ACC112 (cell line): ENCODE measurements at regions not wholly inside any gene's neighbourhood (a gene's known extent, or its start where the extent isn't known, plus 50 kb on each side); places are given as distances from the start of the nearest gene placed in this dataset.

Source experiments
- H2AFZ ChIP-seq: fragments of 200-600 bp; sonication (generic); one replicate; pipeline ENCODE4 v1.6.0; 2017; ENCODE audit warnings: antibody characterized with exemption, low read length; ENCODE audit not compliant: unreplicated experiment
- H3K27ac ChIP-seq: fragments of 200-600 bp; sonication (generic); 2 replicates; pipeline ENCODE4 v1.5.1; 2014; ENCODE audit warnings: low read depth, mild to moderate bottlenecking, antibody characterized with exemption, low read length, moderate library complexity
- H3K27me3 ChIP-seq: fragments of 200-600 bp; sonication (generic); 2 replicates; pipeline ENCODE4 v1.6.1; 2014; ENCODE audit warnings: mild to moderate bottlenecking, antibody characterized with exemption, low read length, moderate library complexity, mixed read lengths; ENCODE audit not compliant: insufficient read depth
- H3K36me3 ChIP-seq: fragments of 200-600 bp; sonication (generic); 2 replicates; pipeline ENCODE4 v1.6.1; 2016; ENCODE audit warnings: mild to moderate bottlenecking, antibody characterized with exemption, low read length, moderate library complexity, mixed read lengths; ENCODE audit not compliant: insufficient read depth
- H3K4me1 ChIP-seq: fragments of 200-600 bp; sonication (generic); one replicate; pipeline ENCODE4 v1.6.1; 2016; ENCODE audit warnings: low read length, mixed read lengths; ENCODE audit not compliant: insufficient read depth, unreplicated experiment, control insufficient read depth
- H3K4me3 ChIP-seq: fragments of 200-600 bp; sonication (generic); 2 replicates; pipeline ENCODE4 v1.5.1; 2014; ENCODE audit warnings: mild to moderate bottlenecking, low read depth, low read length
- H3K79me2 ChIP-seq: fragments of 200-600 bp; sonication (generic); one replicate; pipeline ENCODE4 v1.6.0; 2016; ENCODE audit warnings: low read length; ENCODE audit not compliant: control insufficient read depth, unreplicated experiment, insufficient read depth

GRCh38 chr5:16013334-16014065 lies 166.1 kb downstream of the MARCHF11 start:
- Histone ChIP-seq H3K4me3 (no peak overlapping the region), H3K4me1 (no peaks in the 10 kb centered on the region), H3K36me3 (no peaks in the 10 kb centered on the region), H3K79me2 (no peaks in the 10 kb centered on the region), H2AFZ (no peak overlapping the region), H3K27ac (no peak overlapping the region), H3K27me3 (peaks cover 24% of the 10 kb centered on the region; the same call in 1 of the 2 replicates)

GRCh38 chr5:16009256-16009655 lies 170.3 kb downstream of the MARCHF11 start:
- Histone ChIP-seq H3K4me3 (no peak overlapping the region), H2AFZ (no peak overlapping the region)

GRCh38 chr5:16007750-16008415 lies 171.7 kb downstream of the MARCHF11 start:
- Histone ChIP-seq H2AFZ (no peak overlapping the region), H3K27ac (no peak overlapping the region), H3K27me3 (peaks cover 18% of the 10 kb centered on the region), H3K4me1 (no peaks in the 10 kb centered on the region), H3K4me3 (no peak overlapping the region), H3K36me3 (no peaks in the 10 kb centered on the region), H3K79me2 (no peaks in the 10 kb centered on the region)

More at GRCh38 chr5:16009256-16009655, 170.3 kb downstream of the MARCHF11 start:
- H3K27ac ChIP-seq = no peak overlapping the region
- H3K4me1 ChIP-seq = no peaks in the 10 kb centered on the region
- H3K36me3 ChIP-seq = no peaks in the 10 kb centered on the region
- H3K27me3 ChIP-seq = peaks cover 18% of the 10 kb centered on the region
- H3K79me2 ChIP-seq = no peaks in the 10 kb centered on the region

- no peak overlapping the region for H3K27ac ChIP-seq
- H3K79me2 ChIP-seq = no peaks in the 10 kb centered on the region
- H2AFZ ChIP-seq = no peak overlapping the region
- H3K4me3 ChIP-seq = no peak overlapping the region
- H3K27me3 ChIP-seq = peaks cover 40% of the 10 kb centered on the region
- H3K4me1 ChIP-seq = no peaks in the 10 kb centered on the region
- no peaks in the 10 kb centered on the region for H3K36me3 ChIP-seq
Observed at GRCh38 chr5:16005225-16005624, 174.4 kb downstream of the MARCHF11 start.

GRCh38 chr5:16000056-16000455 lies 179.5 kb downstream of the MARCHF11 start:
- peaks cover 65% of the 10 kb centered on the region for H3K27me3 ChIP-seq
- no peak overlapping the region for H3K27ac ChIP-seq
- no peak overlapping the region for H2AFZ ChIP-seq
- H3K4me3 ChIP-seq = no peak overlapping the region
- H3K4me1 ChIP-seq = no peaks in the 10 kb centered on the region
- H3K79me2 ChIP-seq = no peaks in the 10 kb centered on the region
- no peaks in the 10 kb centered on the region for H3K36me3 ChIP-seq

GRCh38 chr5:15995341-15996052 lies 184.1 kb downstream of the MARCHF11 start:
- H3K36me3 ChIP-seq = no peaks in the 10 kb centered on the region
- peaks cover 36% of the 10 kb centered on the region for H3K27me3 ChIP-seq
- no peak overlapping the region for H3K4me3 ChIP-seq
- H3K79me2 ChIP-seq = no peaks in the 10 kb centered on the region
- peaks cover 15% of the 10 kb centered on the region for H3K4me1 ChIP-seq
- H2AFZ ChIP-seq = no peak overlapping the region
- no peak overlapping the region for H3K27ac ChIP-seq

- Histone ChIP-seq H3K27ac (no peak overlapping the region), H3K4me3 (no peak overlapping the region), H3K79me2 (no peaks in the 10 kb centered on the region), H3K27me3 (peaks cover 20% of the 10 kb centered on the region), H3K36me3 (no peaks in the 10 kb centered on the region), H2AFZ (no peak overlapping the region), H3K4me1 (peaks cover 15% of the 10 kb centered on the region)
Observed at GRCh38 chr5:15993919-15994318, 185.7 kb downstream of the MARCHF11 start.

GRCh38 chr5:15993334-15993733 lies 186.3 kb downstream of the MARCHF11 start:
- Histone ChIP-seq H2AFZ (no peak overlapping the region), H3K79me2 (no peaks in the 10 kb centered on the region), H3K4me1 (peaks cover 15% of the 10 kb centered on the region), H3K27me3 (peaks cover 14% of the 10 kb centered on the region; the same call in 1 of the 2 replicates), H3K27ac (peak overlapping the region; percentile 69), H3K36me3 (no peaks in the 10 kb centered on the region), H3K4me3 (peak overlapping the region; percentile 46; the same call in 1 of the 2 replicates)

GRCh38 chr5:15992918-15993317 lies 186.7 kb downstream of the MARCHF11 start:
- Histone ChIP-seq H3K79me2 (no peaks in the 10 kb centered on the region), H3K4me1 (peaks cover 15% of the 10 kb centered on the region), H3K36me3 (no peaks in the 10 kb centered on the region), H3K27me3 (peaks cover 10% of the 10 kb centered on the region; the same call in 1 of the 2 replicates), H3K4me3 (peak overlapping the region; percentile 46; the same call in 1 of the 2 replicates), H3K27ac (peak overlapping the region; percentile 69), H2AFZ (no peak overlapping the region)

GRCh38 chr5:15991586-15991985 lies 188.0 kb downstream of the MARCHF11 start:
- Histone ChIP-seq H3K27ac (no peak overlapping the region), H3K27me3 (0 out of 2 replicates have a peak, but pooled peaks cover under 1% of the 10 kb centered on the region), H2AFZ (no peak overlapping the region), H3K79me2 (no peaks in the 10 kb centered on the region), H3K4me1 (peaks cover 15% of the 10 kb centered on the region), H3K36me3 (no peaks in the 10 kb centered on the region), H3K4me3 (no peak overlapping the region)
